GM10248 (cell line): ENCODE measurements at regions not wholly inside any gene's neighbourhood (a gene's known extent, or its start where the extent isn't known, plus 50 kb on each side); places are given as distances from the start of the nearest gene placed in this dataset.

Experiments used
- CTCF ChIA-PET: fragments of 300-600 bp; sonication (Branson Sonifier 250); formaldehyde crosslinking; extraction: SDS; loops from one replicate; lab custom pipeline; 2021; ENCODE audit warnings: antibody characterized with exemption; lab: Yijun Ruan, JAX
- POLR2A ChIA-PET: fragments of 350-650 bp; sonication (Branson Sonifier 250); formaldehyde crosslinking; extraction: SDS; loops from one replicate; lab custom pipeline; 2020; ENCODE audit warnings: antibody characterized with exemption; lab: Yijun Ruan, JAX
- DNase-seq: peaks from one replicate; pipeline ENCODE4 v3.0.0; 2012; ENCODE audit errors: extremely low spot score
- CTCF ChIP-seq: IDR thresholded peaks from 2 replicates; pipeline ENCODE4 v1.5.1; 2012; ENCODE audit warnings: mild to moderate bottlenecking, low read depth; ENCODE audit errors: extremely low read depth, missing control alignments, control extremely low read depth

- DNase-seq = no peak
- ChIA-PET POLR2A (no interaction called here), CTCF (interaction anchor here (0.6 kb wide), 1 partner anchor 39 kb away, joined by 3 read pairs; no protein-coding TSS in a partner anchor)
- TF ChIP-seq CTCF = no peak
Observed at GRCh38 chr11:27783701-27784355, 83.6 kb upstream of the BDNF start.

- no peak for DNase-seq
- CTCF ChIA-PET = no interaction called here
- TF ChIP-seq CTCF = no peak
- POLR2A ChIA-PET = no interaction called here
Observed at GRCh38 chr11:27777033-27777432, 76.8 kb upstream of the BDNF start.

GRCh38 chr11:27773884-27774283 is 73.6 kb upstream of the BDNF start:
- POLR2A ChIA-PET = no interaction called here
- CTCF ChIA-PET = no interaction called here
- no peak for TF ChIP-seq CTCF
- no peak for DNase-seq

- no peak for DNase-seq
- POLR2A ChIA-PET = no interaction called here
- CTCF ChIA-PET = interaction anchor here (2.1 kb wide), 1 partner anchor 10 kb away, joined by 5 read pairs; no protein-coding TSS in a partner anchor
- TF ChIP-seq CTCF = no peak
Observed at GRCh38 chr11:27771516-27771915, 71.3 kb upstream of the BDNF start.

GRCh38 chr11:27770576-27770975 is 70.3 kb upstream of the BDNF start:
- TF ChIP-seq CTCF = no peak
- ChIA-PET POLR2A (no interaction called here), CTCF (interaction anchor here (2.1 kb wide), 1 partner anchor 9 kb away, joined by 5 read pairs; no protein-coding TSS in a partner anchor)
- no peak for DNase-seq

- CTCF ChIA-PET = no interaction called here
- POLR2A ChIA-PET = no interaction called here
- no peak for DNase-seq
- no peak for TF ChIP-seq CTCF
Observed at GRCh38 chr11:27763736-27764135, 63.5 kb upstream of the BDNF start.
